Panc1 (cell line): ENCODE measurements at regions not wholly inside any gene's neighbourhood (a gene's known extent, or its start where the extent isn't known, plus 50 kb on each side); places are given as distances from the start of the nearest gene placed in this dataset.

Experiments
- ATAC-seq: fragments of 200-7000 bp; cut with Tn5 transposase; 2 replicates; pipeline ENCODE4 v1.9.1; 2020; ENCODE audit warnings: mild to moderate bottlenecking, moderate library complexity
- BruUV-seq: library from RNA; stranded (reverse); fragments of 400-500 nt; replicated peaks from 2 replicates; lab custom pipeline; 2021; lab: Mats Ljungman, UMichigan
- CTCF ChIA-PET: fragments of 300-600 bp; sonication (Branson Sonifier 250); formaldehyde crosslinking; loops from one replicate; lab custom pipeline; 2022; ENCODE audit warnings: antibody characterized with exemption; lab: Charles Lee
- POLR2A ChIA-PET: fragments of 300-600 bp; sonication (Branson Sonifier 250); formaldehyde crosslinking; loops from one replicate; lab custom pipeline; 2022; ENCODE audit warnings: antibody characterized with exemption; lab: Charles Lee
- DNase-seq: peaks from one replicate; pipeline ENCODE4 v3.0.0-alpha.2; 2010; ENCODE audit warnings: low read depth, low spot score
- H3K27ac ChIP-seq: 2 replicates; pipeline ENCODE4 v1.5.1; 2011; ENCODE audit warnings: mild to moderate bottlenecking, low read length, inconsistent platforms
- H3K27me3 ChIP-seq: fragments of 200-500 bp; sonication (Bioruptor generic); 2 replicates; pipeline ENCODE4 v1.6.0; 2014; ENCODE audit warnings: low read length, inconsistent platforms; ENCODE audit not compliant: control insufficient read depth, insufficient read depth
- H3K36me3 ChIP-seq: fragments of 200-500 bp; sonication (Bioruptor generic); 2 replicates; pipeline ENCODE4 v1.5.1; 2014; ENCODE audit warnings: inconsistent platforms, mild to moderate bottlenecking, low read length, moderate library complexity; ENCODE audit not compliant: control insufficient read depth, insufficient read depth
- H3K4me1 ChIP-seq: 2 replicates; pipeline ENCODE4 v1.5.1; 2011; ENCODE audit warnings: inconsistent platforms, mild to moderate bottlenecking, low read length, moderate library complexity; ENCODE audit not compliant: control insufficient read depth, insufficient read depth
- H3K4me3 ChIP-seq, 2 experiments: 2 replicates each; pipeline ENCODE4 v1.5.1; 2011 to 2012; ENCODE audit warnings: low read depth in 2 of 2, low read length in 2 of 2, mild to moderate bottlenecking in 2 of 2, inconsistent platforms in 1 of 2, moderate library complexity in 1 of 2
- H3K9me3 ChIP-seq: fragments of 200-500 bp; sonication (Bioruptor generic); 2 replicates; pipeline ENCODE4 v1.5.1; 2014; ENCODE audit warnings: low read depth, mild to moderate bottlenecking, inconsistent platforms, low read length, moderate library complexity; ENCODE audit not compliant: control insufficient read depth, insufficient read depth
- CTCF ChIP-seq: fragments of 450-650 bp; IDR thresholded peaks from 2 replicates; pipeline ENCODE4 v1.5.1; 2017; ENCODE audit warnings: mild to moderate bottlenecking
- POLR2AphosphoS5 ChIP-seq: IDR thresholded peaks from 2 replicates; pipeline ENCODE4 v1.6.1; 2012; ENCODE audit warnings: mild to moderate bottlenecking, low read depth, low read length, moderate library complexity
- REST ChIP-seq, 2 experiments: IDR thresholded peaks; 2 replicates each; pipeline ENCODE4 v1.6.1; 2011 to 2012; ENCODE audit warnings: low read depth in 2 of 2, control low read depth in 1 of 2, low read length in 1 of 2, mild to moderate bottlenecking in 1 of 2, moderate library complexity in 1 of 2; ENCODE audit not compliant: insufficient read depth in 1 of 2
- SIN3A ChIP-seq: IDR thresholded peaks from 2 replicates; pipeline ENCODE4 v1.6.1; 2012; ENCODE audit warnings: low read depth, mild to moderate bottlenecking, low read length, moderate library complexity, borderline replicate concordance; ENCODE audit not compliant: insufficient read depth
- TCF7L2 ChIP-seq: IDR thresholded peaks from 2 replicates; pipeline ENCODE4 v1.6.1; 2011; ENCODE audit warnings: mild to moderate bottlenecking, low read depth, low read length, inconsistent platforms
- in situ Hi-C: cut with HindIII; loops from 2 replicates; pipeline ENCODE4 v1.10.0; 2016; ENCODE audit warnings: low sequenced_read_pairs, low pct_unique_long_range_greater_than_20kb
- intact Hi-C: fragments of 100-400 bp; cut with micrococcal nuclease; formaldehyde crosslinking; loops from one replicate; pipeline ENCODE4 v1.10.0; 2022; ENCODE audit not compliant: unreplicated experiment

GRCh38 chr12:114041590-114041989 is 75.5 kb upstream of the RBM19 start:
- in situ Hi-C loops (no loop called here), intact Hi-C loops (no loop called here)
- Histone ChIP-seq H3K27me3 (peaks cover 8% of the 10 kb centered on the region), H3K4me1 (no peaks in the 10 kb centered on the region; the same call in 1 of the 2 replicates), H3K9me3 (no peaks in the 10 kb centered on the region), H3K36me3 (no peaks in the 10 kb centered on the region), H3K27ac (no peak overlapping the region), H3K4me3 (no peak overlapping the region)
- TF ChIP-seq POLR2AphosphoS5 = no peak
- no peak for TF ChIP-seq REST (IDR thresholded peaks at IDR 0.05; ENCODE audit: insufficient read depth in 1 of 2, low read depth in 2 of 2, low read length in 1 of 2)
- TF ChIP-seq SIN3A = no peak
- TF ChIP-seq TCF7L2 = no peak
- TF ChIP-seq CTCF = no peak
- CTCF ChIA-PET = no interaction called here
- BruUV-seq = no TSS peak
- POLR2A ChIA-PET = no interaction called here
- ATAC-seq (no peak), DNase-seq (no peak)

- DNase-seq = no peak
- H3K4me3 ChIP-seq = no peak overlapping the region
- no peaks in the 10 kb centered on the region for H3K4me1 ChIP-seq
- intact Hi-C loops = no loop called here
- H3K9me3 ChIP-seq = no peaks in the 10 kb centered on the region
- H3K27ac ChIP-seq = no peak overlapping the region
- CTCF ChIA-PET = no interaction called here
- no TSS peak for BruUV-seq
- H3K36me3 ChIP-seq = no peaks in the 10 kb centered on the region
- no peak for ATAC-seq
- H3K27me3 ChIP-seq = peaks cover 8% of the 10 kb centered on the region
- TF ChIP-seq SIN3A (no peak), POLR2AphosphoS5 (no peak), REST (IDR thresholded peaks at IDR 0.05; ENCODE audit: insufficient read depth in 1 of 2, low read depth in 2 of 2, low read length in 1 of 2) (no peak), CTCF (no peak), TCF7L2 (no peak)
- in situ Hi-C loops = no loop called here
- POLR2A ChIA-PET = interaction anchor here (0.6 kb wide), 1 partner anchor 1765 kb away, joined by 4 read pairs; no protein-coding TSS in a partner anchor
Measured at GRCh38 chr12:114041136-114041535, 75.0 kb upstream of the RBM19 start.
